Activated CD4-positive, alpha-beta T cell treated with anti-CD3 and anti-CD28 coated beads, Interleukin-2, amount 10 ng/mL, durations not matched to agents 7 days and 5 days (primary cell): ENCODE measurements at regions not wholly inside any gene's neighbourhood (a gene's known extent, or its start where the extent isn't known, plus 50 kb on each side); places are given as distances from the start of the nearest gene placed in this dataset.
A peak's percentile ranks its signal among the peaks of the same experiment; 100 is the strongest.

ENCODE experiments used
- CTCF ChIA-PET: fragments of 350-600 bp; sonication (Branson Sonifier 250); formaldehyde crosslinking; loops from one replicate; lab custom pipeline; 2021; ENCODE audit warnings: antibody characterized with exemption; lab: Charles Lee
- POLR2A ChIA-PET: fragments of 350-600 bp; sonication (Branson Sonifier 250); formaldehyde crosslinking; loops from one replicate; lab custom pipeline; 2021; ENCODE audit warnings: antibody characterized with exemption; lab: Charles Lee
- DNase-seq: peaks from one replicate; pipeline ENCODE4 v3.0.0-alpha.2; 2020
- H3K27ac Mint-ChIP-seq: one replicate; pipeline ENCODE4 v1.8.0; 2021; ENCODE audit warnings: mild to moderate bottlenecking, moderate library complexity, mixed read lengths
- H3K27me3 Mint-ChIP-seq: one replicate; pipeline ENCODE4 v1.8.0; 2021; ENCODE audit warnings: mixed read lengths
- H3K36me3 Mint-ChIP-seq: one replicate; pipeline ENCODE4 v1.8.0; 2021; ENCODE audit warnings: low read depth, mixed read lengths
- H3K4me1 Mint-ChIP-seq: one replicate; pipeline ENCODE4 v1.8.0; 2021; ENCODE audit warnings: mixed read lengths
- H3K4me3 Mint-ChIP-seq: one replicate; pipeline ENCODE4 v1.8.0; 2021; ENCODE audit warnings: mild to moderate bottlenecking, moderate library complexity, mixed read lengths
- H3K9me3 Mint-ChIP-seq: one replicate; pipeline ENCODE4 v1.8.0; 2021; ENCODE audit warnings: mixed read lengths

- POLR2A ChIA-PET: no interaction called here
- DNase-seq: no peak
Measured at GRCh38 chr9:19965336-19965735, 176.5 kb upstream of the SLC24A2 start.

GRCh38 chr9:19947996-19948395 lies 159.2 kb upstream of the SLC24A2 start:
- H3K9me3 Mint-ChIP-seq: peaks cover 1% of the 10 kb centered on the region
- no peak for DNase-seq
- ChIA-PET CTCF (no interaction called here), POLR2A (no interaction called here)
- H3K4me1 Mint-ChIP-seq: peaks cover 27% of the 10 kb centered on the region
- no peak overlapping the region for H3K27ac Mint-ChIP-seq
- no peak overlapping the region for H3K4me3 Mint-ChIP-seq
- H3K36me3 Mint-ChIP-seq: peaks cover 7% of the 10 kb centered on the region
- H3K27me3 Mint-ChIP-seq: peaks cover 17% of the 10 kb centered on the region

More at GRCh38 chr9:19965336-19965735, 176.5 kb upstream of the SLC24A2 start:
- H3K27ac Mint-ChIP-seq: no peak overlapping the region
- CTCF ChIA-PET: interaction anchor here (1.5 kb wide), 1 partner anchor 15 kb away, joined by 3 read pairs; no protein-coding TSS in a partner anchor
- H3K9me3 Mint-ChIP-seq: peaks cover 7% of the 10 kb centered on the region
- H3K27me3 Mint-ChIP-seq: peaks cover 6% of the 10 kb centered on the region
- H3K36me3 Mint-ChIP-seq: peaks cover 1% of the 10 kb centered on the region
- H3K4me1 Mint-ChIP-seq: peaks cover 8% of the 10 kb centered on the region
- no peak overlapping the region for H3K4me3 Mint-ChIP-seq

- H3K9me3 Mint-ChIP-seq: no peaks in the 10 kb centered on the region
- ChIA-PET POLR2A (interaction anchor here (0.6 kb wide), 1 partner anchor 367 kb away, joined by 3 read pairs; no protein-coding TSS in a partner anchor), CTCF (interaction anchor here (1.3 kb wide), 2 partner anchors 10 to 27 kb away, joined by 3 read pairs; no protein-coding TSS in a partner anchor)
Measured at GRCh38 chr9:19946441-19947109, 157.7 kb upstream of the SLC24A2 start.

GRCh38 chr9:19941874-19942273 lies 153.0 kb upstream of the SLC24A2 start:
- Mint-ChIP-seq H3K27ac (no peak overlapping the region), H3K27me3 (peaks cover 11% of the 10 kb centered on the region), H3K9me3 (no peaks in the 10 kb centered on the region), H3K4me3 (no peak overlapping the region), H3K36me3 (no peaks in the 10 kb centered on the region), H3K4me1 (peaks cover 16% of the 10 kb centered on the region)
- CTCF ChIA-PET: no interaction called here
- POLR2A ChIA-PET: no interaction called here
- DNase-seq: no peak

More at GRCh38 chr9:19946441-19947109, 157.7 kb upstream of the SLC24A2 start:
- Mint-ChIP-seq H3K36me3 (peaks cover 2% of the 10 kb centered on the region), H3K4me3 (no peak overlapping the region), H3K27ac (peak overlapping the region; percentile 75), H3K27me3 (peaks cover 11% of the 10 kb centered on the region), H3K4me1 (peaks cover 27% of the 10 kb centered on the region)
- peak; percentile 45 for DNase-seq

- ChIA-PET CTCF (no interaction called here), POLR2A (no interaction called here)
- no peak for DNase-seq
- Mint-ChIP-seq H3K4me3 (no peak overlapping the region), H3K36me3 (no peaks in the 10 kb centered on the region), H3K27ac (no peak overlapping the region), H3K9me3 (no peaks in the 10 kb centered on the region), H3K27me3 (peaks cover 11% of the 10 kb centered on the region), H3K4me1 (peaks cover 7% of the 10 kb centered on the region)
Measured at GRCh38 chr9:19940811-19941535, 152.1 kb upstream of the SLC24A2 start.

GRCh38 chr9:19939734-19940278 lies 151.0 kb upstream of the SLC24A2 start:
- ChIA-PET CTCF (no interaction called here), POLR2A (no interaction called here)
- Mint-ChIP-seq H3K4me3 (no peak overlapping the region), H3K4me1 (peaks cover 4% of the 10 kb centered on the region), H3K9me3 (no peaks in the 10 kb centered on the region), H3K27ac (no peak overlapping the region), H3K36me3 (no peaks in the 10 kb centered on the region), H3K27me3 (peaks cover 9% of the 10 kb centered on the region)
- no peak for DNase-seq

GRCh38 chr9:19938990-19939733 lies 150.3 kb upstream of the SLC24A2 start:
- peaks cover 4% of the 10 kb centered on the region for H3K27me3 Mint-ChIP-seq
- DNase-seq: no peak
- ChIA-PET CTCF (no interaction called here), POLR2A (no interaction called here)
- H3K4me1 Mint-ChIP-seq: peaks cover 8% of the 10 kb centered on the region
- H3K9me3 Mint-ChIP-seq: no peaks in the 10 kb centered on the region
- no peak overlapping the region for H3K27ac Mint-ChIP-seq
- H3K4me3 Mint-ChIP-seq: no peak overlapping the region
- H3K36me3 Mint-ChIP-seq: no peaks in the 10 kb centered on the region

- ChIA-PET POLR2A (no interaction called here), CTCF (interaction anchor here (1.5 kb wide), 1 partner anchor 10 kb away, joined by 3 read pairs; no protein-coding TSS in a partner anchor)
- no peaks in the 10 kb centered on the region for H3K36me3 Mint-ChIP-seq
- no peak overlapping the region for H3K27ac Mint-ChIP-seq
- no peak for DNase-seq
- no peaks in the 10 kb centered on the region for H3K9me3 Mint-ChIP-seq
- H3K27me3 Mint-ChIP-seq: peaks cover 4% of the 10 kb centered on the region
- H3K4me3 Mint-ChIP-seq: no peak overlapping the region
- peaks cover 13% of the 10 kb centered on the region for H3K4me1 Mint-ChIP-seq
Measured at GRCh38 chr9:19937121-19937520, 148.3 kb upstream of the SLC24A2 start.

- Mint-ChIP-seq H3K36me3 (no peaks in the 10 kb centered on the region), H3K4me3 (no peak overlapping the region), H3K4me1 (peaks cover 13% of the 10 kb centered on the region), H3K9me3 (no peaks in the 10 kb centered on the region), H3K27me3 (peaks cover 4% of the 10 kb centered on the region), H3K27ac (no peak overlapping the region)
- POLR2A ChIA-PET: no interaction called here
- no peak for DNase-seq
- CTCF ChIA-PET: interaction anchor here (1.5 kb wide), 1 partner anchor 10 kb away, joined by 3 read pairs; no protein-coding TSS in a partner anchor
Measured at GRCh38 chr9:19936598-19936997, 147.8 kb upstream of the SLC24A2 start.

- H3K9me3 Mint-ChIP-seq: no peaks in the 10 kb centered on the region
- H3K4me3 Mint-ChIP-seq: no peak overlapping the region
- DNase-seq: no peak
- no peak overlapping the region for H3K27ac Mint-ChIP-seq
- H3K4me1 Mint-ChIP-seq: peaks cover 13% of the 10 kb centered on the region
- ChIA-PET CTCF (interaction anchor here (0.7 to 0.9 kb wide), 2 partner anchors 123 to 151 kb away, joined by 3 to 4 read pairs; no protein-coding TSS in a partner anchor), POLR2A (no interaction called here)
- H3K27me3 Mint-ChIP-seq: peaks cover 4% of the 10 kb centered on the region
- H3K36me3 Mint-ChIP-seq: no peaks in the 10 kb centered on the region
Measured at GRCh38 chr9:19935422-19935821, 146.6 kb upstream of the SLC24A2 start.

GRCh38 chr9:19934301-19934871 lies 145.5 kb upstream of the SLC24A2 start:
- peaks cover 4% of the 10 kb centered on the region for H3K27me3 Mint-ChIP-seq
- H3K4me3 Mint-ChIP-seq: peak overlapping the region; percentile 53
- no peak for DNase-seq
- peaks cover 13% of the 10 kb centered on the region for H3K4me1 Mint-ChIP-seq
- ChIA-PET CTCF (no interaction called here), POLR2A (no interaction called here)
- H3K27ac Mint-ChIP-seq: peak overlapping the region; percentile 16
- H3K9me3 Mint-ChIP-seq: no peaks in the 10 kb centered on the region
- H3K36me3 Mint-ChIP-seq: no peaks in the 10 kb centered on the region
